ENCODE measurements at regions not wholly inside any gene's neighbourhood (a gene's known extent, or its start where the extent isn't known, plus 50 kb on each side); places are given as distances from the start of the nearest gene placed in this dataset.
"Not testable (repeated sequence)": the region's sequence is repeated elsewhere in the genome, so short reads cannot be mapped to it uniquely, and the experiment has no call there.

GRCh38 chr9:100639854-100640253, 62.0 kb downstream of the CAVIN4 start:
- Mint-ChIP-seq H3K9me3 (peaks cover 6 to 7% of the 10 kb centered on the region in 2 donors), H3K27me3 (ENCODE audit: low read depth) (peaks cover 8% of the 10 kb centered on the region), H3K36me3 (ENCODE audit: insufficient read depth in 2 of 2) (peaks cover 1 to 4% of the 10 kb centered on the region in 2 donors), H3K4me1 (ENCODE audit: low read depth) (no peaks in the 10 kb centered on the region), H3K4me3 (no peak overlapping the region), H3K27ac (no peak overlapping the region)
- DNase-seq: no peak
- no peak for ATAC-seq (replicated peaks in 1 of 2)

GRCh38 chr9:100640447-100641050, 62.7 kb downstream of the CAVIN4 start:
- Mint-ChIP-seq H3K4me3 (no peak overlapping the region), H3K36me3 (ENCODE audit: insufficient read depth in 2 of 2) (peaks cover 1 to 4% of the 10 kb centered on the region in 2 donors), H3K4me1 (ENCODE audit: low read depth) (no peaks in the 10 kb centered on the region), H3K27ac (no peak overlapping the region), H3K9me3 (peaks cover 6 to 9% of the 10 kb centered on the region in 2 donors), H3K27me3 (ENCODE audit: low read depth) (peaks cover 8% of the 10 kb centered on the region)
- ATAC-seq (replicated peaks in 1 of 2): no peak
- DNase-seq: no peak

GRCh38 chr9:100641166-100641565, 63.3 kb downstream of the CAVIN4 start:
- DNase-seq (no peak), ATAC-seq (replicated peaks in 1 of 2) (no peak)
- no peak overlapping the region for H3K4me3 Mint-ChIP-seq
- peaks cover 6 to 9% of the 10 kb centered on the region in 2 donors for H3K9me3 Mint-ChIP-seq
- H3K27ac Mint-ChIP-seq: no peak overlapping the region
- peaks cover 8% of the 10 kb centered on the region for H3K27me3 Mint-ChIP-seq (ENCODE audit: low read depth)
- no peaks in the 10 kb centered on the region for H3K4me1 Mint-ChIP-seq (ENCODE audit: low read depth)
- H3K36me3 Mint-ChIP-seq (ENCODE audit: insufficient read depth in 2 of 2): peaks cover 1 to 4% of the 10 kb centered on the region in 2 donors

- H3K36me3 Mint-ChIP-seq (ENCODE audit: insufficient read depth in 2 of 2): peaks cover 5% of the 10 kb centered on the region in 2 donors
- ATAC-seq (replicated peaks in 1 of 2) (no peak), DNase-seq (no peak)
- no peak overlapping the region for H3K4me3 Mint-ChIP-seq
- no peak overlapping the region for H3K27ac Mint-ChIP-seq
- H3K4me1 Mint-ChIP-seq (ENCODE audit: low read depth): no peaks in the 10 kb centered on the region
- H3K27me3 Mint-ChIP-seq (ENCODE audit: low read depth): no peaks in the 10 kb centered on the region
- H3K9me3 Mint-ChIP-seq: peaks cover 9 to 13% of the 10 kb centered on the region in 2 donors
These were observed 75.0 kb downstream of the CAVIN4 start for GRCh38 chr9:100652850-100653249.

GRCh38 chr9:100653643-100654334, 75.9 kb downstream of the CAVIN4 start:
- Mint-ChIP-seq H3K36me3 (ENCODE audit: insufficient read depth in 2 of 2) (peaks cover 5 to 6% of the 10 kb centered on the region in 2 donors), H3K27me3 (ENCODE audit: low read depth) (no peaks in the 10 kb centered on the region), H3K4me1 (ENCODE audit: low read depth) (no peaks in the 10 kb centered on the region), H3K27ac (no peak overlapping the region), H3K4me3 (no peak overlapping the region), H3K9me3 (peaks cover 7 to 15% of the 10 kb centered on the region in 2 donors)
- ATAC-seq (replicated peaks in 1 of 2): no peak
- no peak for DNase-seq

GRCh38 chr9:100656851-100657250, 79.0 kb downstream of the CAVIN4 start:
- H3K27me3 Mint-ChIP-seq (ENCODE audit: low read depth); DNase-seq; H3K36me3 Mint-ChIP-seq (ENCODE audit: insufficient read depth in 2 of 2); H3K27ac Mint-ChIP-seq; H3K4me1 Mint-ChIP-seq (ENCODE audit: low read depth); ATAC-seq (replicated peaks in 1 of 2); H3K4me3 Mint-ChIP-seq: not testable (repeated sequence)
- peaks cover 7 to 21% of the 10 kb centered on the region in 2 donors for H3K9me3 Mint-ChIP-seq

- no peak overlapping the region for H3K4me3 Mint-ChIP-seq
- H3K27ac Mint-ChIP-seq: no peak overlapping the region
- H3K9me3 Mint-ChIP-seq: peaks cover 2 to 10% of the 10 kb centered on the region in 2 donors
- ATAC-seq (replicated peaks in 1 of 2): no peak
- H3K27me3 Mint-ChIP-seq (ENCODE audit: low read depth): no peaks in the 10 kb centered on the region
- peaks cover 0 to 3% of the 10 kb centered on the region in 2 donors for H3K36me3 Mint-ChIP-seq (ENCODE audit: insufficient read depth in 2 of 2)
- no peak for DNase-seq
- H3K4me1 Mint-ChIP-seq (ENCODE audit: low read depth): no peaks in the 10 kb centered on the region
These were observed 83.8 kb downstream of the CAVIN4 start for GRCh38 chr9:100661668-100662067.

GRCh38 chr9:100662122-100662521, 84.2 kb downstream of the CAVIN4 start:
- H3K4me3 Mint-ChIP-seq: no peak overlapping the region
- H3K4me1 Mint-ChIP-seq (ENCODE audit: low read depth): no peaks in the 10 kb centered on the region
- ATAC-seq (replicated peaks in 1 of 2): no peak
- H3K36me3 Mint-ChIP-seq (ENCODE audit: insufficient read depth in 2 of 2): peaks cover 0 to 1% of the 10 kb centered on the region in 2 donors
- no peak overlapping the region for H3K27ac Mint-ChIP-seq
- H3K27me3 Mint-ChIP-seq (ENCODE audit: low read depth): no peaks in the 10 kb centered on the region
- H3K9me3 Mint-ChIP-seq: peaks cover 2 to 10% of the 10 kb centered on the region in 2 donors
- no peak for DNase-seq

GRCh38 chr9:100667448-100667847, 89.6 kb downstream of the CAVIN4 start:
- Mint-ChIP-seq H3K4me1 (ENCODE audit: low read depth) (no peaks in the 10 kb centered on the region), H3K27me3 (ENCODE audit: low read depth) (peaks cover 10% of the 10 kb centered on the region), H3K36me3 (ENCODE audit: insufficient read depth in 2 of 2) (no peaks in the 10 kb centered on the region), H3K4me3 (no peak overlapping the region), H3K27ac (no peak overlapping the region), H3K9me3 (no peaks in the 10 kb centered on the region)
- DNase-seq: no peak
- ATAC-seq (replicated peaks in 1 of 2): no peak

GRCh38 chr9:100668024-100668423, 90.1 kb downstream of the CAVIN4 start:
- H3K27me3 Mint-ChIP-seq (ENCODE audit: low read depth): peaks cover 10% of the 10 kb centered on the region
- ATAC-seq (replicated peaks in 1 of 2) (no peak), DNase-seq (no peak)
- no peaks in the 10 kb centered on the region for H3K36me3 Mint-ChIP-seq (ENCODE audit: insufficient read depth in 2 of 2)
- no peaks in the 10 kb centered on the region for H3K4me1 Mint-ChIP-seq (ENCODE audit: low read depth)
- no peak overlapping the region for H3K4me3 Mint-ChIP-seq
- H3K27ac Mint-ChIP-seq: no peak overlapping the region
- no peaks in the 10 kb centered on the region for H3K9me3 Mint-ChIP-seq

- no peak overlapping the region for H3K27ac Mint-ChIP-seq
- no peaks in the 10 kb centered on the region for H3K9me3 Mint-ChIP-seq
- no peaks in the 10 kb centered on the region for H3K4me1 Mint-ChIP-seq (ENCODE audit: low read depth)
- DNase-seq: no peak
- H3K27me3 Mint-ChIP-seq (ENCODE audit: low read depth): peaks cover 10% of the 10 kb centered on the region
- H3K4me3 Mint-ChIP-seq: no peak overlapping the region
- ATAC-seq (replicated peaks in 1 of 2): no peak
- H3K36me3 Mint-ChIP-seq (ENCODE audit: insufficient read depth in 2 of 2): no peaks in the 10 kb centered on the region
These were observed 92.1 kb downstream of the CAVIN4 start for GRCh38 chr9:100669968-100670367.

- Mint-ChIP-seq H3K9me3 (no peaks in the 10 kb centered on the region), H3K4me1 (ENCODE audit: low read depth) (no peaks in the 10 kb centered on the region), H3K27me3 (ENCODE audit: low read depth) (peaks cover 10% of the 10 kb centered on the region), H3K36me3 (ENCODE audit: insufficient read depth in 2 of 2) (no peaks in the 10 kb centered on the region), H3K4me3 (no peak overlapping the region), H3K27ac (no peak overlapping the region)
- no peak for DNase-seq
- ATAC-seq (replicated peaks in 1 of 2): no peak
These were observed 92.8 kb downstream of the CAVIN4 start for GRCh38 chr9:100670719-100671118.

- ATAC-seq (replicated peaks in 1 of 2): no peak
- H3K27ac Mint-ChIP-seq: no peak overlapping the region
- H3K4me1 Mint-ChIP-seq (ENCODE audit: low read depth): no peaks in the 10 kb centered on the region
- H3K27me3 Mint-ChIP-seq (ENCODE audit: low read depth): peaks cover 10% of the 10 kb centered on the region
- no peak for DNase-seq
- H3K9me3 Mint-ChIP-seq: no peaks in the 10 kb centered on the region
- H3K4me3 Mint-ChIP-seq: no peak overlapping the region
- H3K36me3 Mint-ChIP-seq (ENCODE audit: insufficient read depth in 2 of 2): no peaks in the 10 kb centered on the region
These were observed 94.0 kb downstream of the CAVIN4 start for GRCh38 chr9:100671898-100672297.

GRCh38 chr9:100673249-100673648, 95.4 kb downstream of the CAVIN4 start:
- DNase-seq (no peak), ATAC-seq (replicated peaks in 1 of 2) (no peak)
- Mint-ChIP-seq H3K27me3 (ENCODE audit: low read depth) (peaks cover 10% of the 10 kb centered on the region), H3K27ac (no peak overlapping the region), H3K9me3 (no peaks in the 10 kb centered on the region), H3K4me3 (no peak overlapping the region), H3K36me3 (ENCODE audit: insufficient read depth in 2 of 2) (no peaks in the 10 kb centered on the region), H3K4me1 (ENCODE audit: low read depth) (no peaks in the 10 kb centered on the region)
